Activated CD8-positive, alpha-beta memory T cell treated with anti-CD3 and anti-CD28 coated beads for 24 hours (primary cell): ENCODE measurements at regions not wholly inside any gene's neighbourhood (a gene's known extent, or its start where the extent isn't known, plus 50 kb on each side); places are given as distances from the start of the nearest gene placed in this dataset.
"Not testable (repeated sequence)": the region's sequence is repeated elsewhere in the genome, so short reads cannot be mapped to it uniquely, and the experiment has no call there.

Source experiments
- DNase-seq: peaks from one replicate; pipeline ENCODE4 v3.0.0-alpha.2; 2020

- DNase-seq, result no peak
Measured at GRCh38 chr19:20385061-20385460, 180.5 kb downstream of the ZNF737 start.

GRCh38 chr19:20371911-20372310, 193.7 kb downstream of the ZNF737 start:
- DNase-seq, result no peak

- DNase-seq, result not testable (repeated sequence)
Measured at GRCh38 chr19:20371304-20371703, 194.3 kb downstream of the ZNF737 start.

- no peak for DNase-seq
Measured at GRCh38 chr19:20367811-20368294, 197.7 kb downstream of the ZNF737 start.

- DNase-seq, result no peak
Measured at GRCh38 chr19:20365146-20365545, 198.1 kb downstream of the ZNF486 start.

GRCh38 chr19:20359933-20360720, 193.1 kb downstream of the ZNF486 start:
- DNase-seq, result no peak

- DNase-seq, result not testable (repeated sequence)
Measured at GRCh38 chr19:20358841-20359465, 191.9 kb downstream of the ZNF486 start.

GRCh38 chr19:20357921-20358320, 190.9 kb downstream of the ZNF486 start:
- DNase-seq, result no peak

GRCh38 chr19:20351244-20351643, 184.2 kb downstream of the ZNF486 start:
- DNase-seq, result no peak

- no peak for DNase-seq
Measured at GRCh38 chr19:20349206-20349605, 182.2 kb downstream of the ZNF486 start.

GRCh38 chr19:20339444-20339843, 172.4 kb downstream of the ZNF486 start:
- no peak for DNase-seq

GRCh38 chr19:20334760-20335159, 167.7 kb downstream of the ZNF486 start:
- DNase-seq, result no peak

GRCh38 chr19:20333508-20333907, 166.5 kb downstream of the ZNF486 start:
- DNase-seq, result no peak

GRCh38 chr19:20325151-20325550, 158.1 kb downstream of the ZNF486 start:
- no peak for DNase-seq

- DNase-seq, result no peak
Measured at GRCh38 chr19:20321139-20321763, 154.2 kb downstream of the ZNF486 start.

GRCh38 chr19:20320191-20320590, 153.2 kb downstream of the ZNF486 start:
- DNase-seq, result no peak

GRCh38 chr19:20318616-20319015, 151.6 kb downstream of the ZNF486 start:
- no peak for DNase-seq

GRCh38 chr19:20315543-20315942, 148.5 kb downstream of the ZNF486 start:
- DNase-seq, result no peak

- DNase-seq, result no peak
Measured at GRCh38 chr19:20313894-20314293, 146.9 kb downstream of the ZNF486 start.

GRCh38 chr19:20307127-20307526, 140.1 kb downstream of the ZNF486 start:
- DNase-seq, result no peak

- not testable (repeated sequence) for DNase-seq
Measured at GRCh38 chr19:20296314-20296713, 129.3 kb downstream of the ZNF486 start.

GRCh38 chr19:20294181-20294580, 127.2 kb downstream of the ZNF486 start:
- no peak for DNase-seq

- not testable (repeated sequence) for DNase-seq
Measured at GRCh38 chr19:20292520-20292919, 125.5 kb downstream of the ZNF486 start.

GRCh38 chr19:20289186-20289585, 122.2 kb downstream of the ZNF486 start:
- DNase-seq, result no peak
